HG02759 (cell line): ENCODE measurements at regions not wholly inside any gene's neighbourhood (a gene's known extent, or its start where the extent isn't known, plus 50 kb on each side); places are given as distances from the start of the nearest gene placed in this dataset.
A peak's percentile ranks its signal among the peaks of the same experiment; 100 is the strongest.
"Not testable (repeated sequence)": the region's sequence is repeated elsewhere in the genome, so short reads cannot be mapped to it uniquely, and the experiment has no call there.

Experiments used
- ATAC-seq: cut with Tn5 transposase; IDR thresholded peaks from one replicate; pipeline ENCODE4 v1.9.1; 2021; ENCODE audit warnings: mild to moderate bottlenecking, moderate library complexity; ENCODE audit not compliant: unreplicated experiment

GRCh38 chr1:90864681-90865080 lies 147.6 kb upstream of the BARHL2 start:
- ATAC-seq: no peak

GRCh38 chr1:90862782-90863181 lies 145.7 kb upstream of the BARHL2 start:
- ATAC-seq: no peak

- not testable (repeated sequence) for ATAC-seq
These were observed 144.3 kb upstream of the BARHL2 start for GRCh38 chr1:90861421-90861820.

GRCh38 chr1:90856463-90857007 lies 139.4 kb upstream of the BARHL2 start:
- no peak for ATAC-seq

- ATAC-seq: no peak
These were observed 137.4 kb upstream of the BARHL2 start for GRCh38 chr1:90854397-90854924.

- no peak for ATAC-seq
These were observed 134.6 kb upstream of the BARHL2 start for GRCh38 chr1:90851711-90852050.

GRCh38 chr1:90850898-90851710 lies 134.0 kb upstream of the BARHL2 start:
- peak; percentile 98 for ATAC-seq

GRCh38 chr1:90850181-90850897 lies 133.2 kb upstream of the BARHL2 start:
- no peak for ATAC-seq

GRCh38 chr1:90841473-90841872 lies 124.4 kb upstream of the BARHL2 start:
- ATAC-seq: no peak

- no peak for ATAC-seq
These were observed 123.2 kb upstream of the BARHL2 start for GRCh38 chr1:90840352-90840751.

- no peak for ATAC-seq
These were observed 122.2 kb upstream of the BARHL2 start for GRCh38 chr1:90839323-90839722.

GRCh38 chr1:90838720-90839119 lies 121.6 kb upstream of the BARHL2 start:
- no peak for ATAC-seq

GRCh38 chr1:90837420-90837819 lies 120.3 kb upstream of the BARHL2 start:
- ATAC-seq: no peak

GRCh38 chr1:90836345-90836679 lies 119.2 kb upstream of the BARHL2 start:
- no peak for ATAC-seq

GRCh38 chr1:90835661-90836344 lies 118.7 kb upstream of the BARHL2 start:
- ATAC-seq: no peak

GRCh38 chr1:90834886-90835660 lies 118.0 kb upstream of the BARHL2 start:
- ATAC-seq: no peak

GRCh38 chr1:90834354-90834885 lies 117.3 kb upstream of the BARHL2 start:
- no peak for ATAC-seq

- no peak for ATAC-seq
These were observed 116.5 kb upstream of the BARHL2 start for GRCh38 chr1:90833466-90834110.

GRCh38 chr1:90831910-90832309 lies 114.8 kb upstream of the BARHL2 start:
- no peak for ATAC-seq

GRCh38 chr1:90826834-90827233 lies 109.7 kb upstream of the BARHL2 start:
- ATAC-seq: no peak
